Left ventricle myocardium inferior (tissue), 1 donor: ENCODE measurements at regions not wholly inside any gene's neighbourhood (a gene's known extent, or its start where the extent isn't known, plus 50 kb on each side); places are given as distances from the start of the nearest gene placed in this dataset.

Experiments
- DNase-seq: peaks from one replicate; pipeline ENCODE4 v3.0.0-alpha.2; 2020
- H3K27ac ChIP-seq: fragments of 200-600 bp; replicated peaks from 2 replicates; pipeline ENCODE4 v1.8.0; 2021
- H3K27me3 ChIP-seq: fragments of 200-600 bp; 2 replicates; pipeline ENCODE4 v1.8.0; 2021; ENCODE audit warnings: low read depth
- H3K36me3 ChIP-seq: fragments of 200-600 bp; 2 replicates; pipeline ENCODE4 v1.8.0; 2021
- H3K4me1 ChIP-seq: fragments of 200-600 bp; 2 replicates; pipeline ENCODE4 v1.8.0; 2021
- H3K4me3 ChIP-seq: fragments of 200-600 bp; 2 replicates; pipeline ENCODE4 v1.8.0; 2021; ENCODE audit warnings: mild to moderate bottlenecking, moderate library complexity
- H3K9me3 ChIP-seq: fragments of 200-600 bp; replicated peaks from 2 replicates; pipeline ENCODE4 v1.8.0; 2021
- intact Hi-C: fragments of 100-400 bp; cut with micrococcal nuclease; formaldehyde crosslinking; loops from one replicate; pipeline ENCODE4 v1.11.0; 2022
- TF ChIP-seq, protein P1 (sequence below): fragments of 200-600 bp; IDR thresholded peaks from 2 replicates; pipeline ENCODE4 v1.8.0; 2021; ENCODE audit warnings: antibody characterized with exemption, mild to moderate bottlenecking, borderline replicate concordance
- donor health status: DM: no; HTN: yes; CAD: no; lungs with severe emphysema.

DNA sequence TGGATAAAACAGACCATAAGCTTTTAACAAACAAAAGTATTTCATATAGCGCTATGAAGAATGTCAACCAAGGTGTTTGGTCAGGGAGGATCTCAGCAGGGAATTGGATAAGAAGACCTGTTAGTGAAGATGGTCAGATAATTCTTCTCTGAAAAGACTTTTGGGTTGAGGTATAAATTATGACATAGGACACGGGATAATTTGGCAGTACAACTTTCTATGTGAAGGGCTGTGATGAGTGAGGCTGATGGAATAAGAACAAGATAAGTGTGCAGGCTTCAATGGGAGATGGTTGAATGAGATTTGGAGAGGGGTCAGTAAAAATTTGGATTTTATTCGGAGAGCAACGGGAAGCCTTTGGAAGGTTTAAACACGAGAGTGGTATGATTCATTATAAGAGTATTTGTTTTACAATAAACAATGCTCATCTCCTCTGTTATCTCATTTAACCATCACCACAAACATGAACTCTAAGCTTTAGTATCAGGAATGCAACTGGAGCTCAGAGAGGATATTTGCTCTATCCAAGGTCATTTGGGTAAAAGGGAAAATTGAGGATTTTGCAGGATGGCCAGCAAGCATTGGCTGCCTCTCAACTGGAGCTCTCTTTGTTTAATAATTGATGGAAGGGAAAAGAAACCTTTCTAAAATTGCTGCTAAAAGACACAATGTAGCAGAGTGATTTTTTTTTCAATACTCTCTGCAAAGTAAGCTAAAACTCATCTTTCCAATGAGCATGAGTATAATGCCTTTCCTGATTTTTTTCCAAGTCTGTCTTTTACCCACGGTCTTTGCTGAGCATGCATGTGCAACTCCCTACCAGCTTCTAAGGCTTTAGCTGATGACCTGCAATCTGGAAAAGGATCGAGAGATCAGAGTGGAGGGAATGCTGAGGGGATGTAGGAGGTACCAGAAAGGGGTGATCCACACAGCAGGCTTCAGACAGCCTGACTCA lies 534.0 kb downstream of the CBLN4 start:
- no peak overlapping the region for H3K27ac ChIP-seq
- no peak overlapping the region for H3K4me3 ChIP-seq
- no peaks in the 10 kb centered on the region for H3K27me3 ChIP-seq
- TF ChIP-seq, protein P1, sequence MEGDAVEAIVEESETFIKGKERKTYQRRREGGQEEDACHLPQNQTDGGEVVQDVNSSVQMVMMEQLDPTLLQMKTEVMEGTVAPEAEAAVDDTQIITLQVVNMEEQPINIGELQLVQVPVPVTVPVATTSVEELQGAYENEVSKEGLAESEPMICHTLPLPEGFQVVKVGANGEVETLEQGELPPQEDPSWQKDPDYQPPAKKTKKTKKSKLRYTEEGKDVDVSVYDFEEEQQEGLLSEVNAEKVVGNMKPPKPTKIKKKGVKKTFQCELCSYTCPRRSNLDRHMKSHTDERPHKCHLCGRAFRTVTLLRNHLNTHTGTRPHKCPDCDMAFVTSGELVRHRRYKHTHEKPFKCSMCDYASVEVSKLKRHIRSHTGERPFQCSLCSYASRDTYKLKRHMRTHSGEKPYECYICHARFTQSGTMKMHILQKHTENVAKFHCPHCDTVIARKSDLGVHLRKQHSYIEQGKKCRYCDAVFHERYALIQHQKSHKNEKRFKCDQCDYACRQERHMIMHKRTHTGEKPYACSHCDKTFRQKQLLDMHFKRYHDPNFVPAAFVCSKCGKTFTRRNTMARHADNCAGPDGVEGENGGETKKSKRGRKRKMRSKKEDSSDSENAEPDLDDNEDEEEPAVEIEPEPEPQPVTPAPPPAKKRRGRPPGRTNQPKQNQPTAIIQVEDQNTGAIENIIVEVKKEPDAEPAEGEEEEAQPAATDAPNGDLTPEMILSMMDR: no peak
- H3K4me1 ChIP-seq: no peaks in the 10 kb centered on the region
- H3K9me3 ChIP-seq: no peaks in the 10 kb centered on the region
- intact Hi-C loops: no loop called here
- DNase-seq: no peak
- H3K36me3 ChIP-seq: no peaks in the 10 kb centered on the region

DNA sequence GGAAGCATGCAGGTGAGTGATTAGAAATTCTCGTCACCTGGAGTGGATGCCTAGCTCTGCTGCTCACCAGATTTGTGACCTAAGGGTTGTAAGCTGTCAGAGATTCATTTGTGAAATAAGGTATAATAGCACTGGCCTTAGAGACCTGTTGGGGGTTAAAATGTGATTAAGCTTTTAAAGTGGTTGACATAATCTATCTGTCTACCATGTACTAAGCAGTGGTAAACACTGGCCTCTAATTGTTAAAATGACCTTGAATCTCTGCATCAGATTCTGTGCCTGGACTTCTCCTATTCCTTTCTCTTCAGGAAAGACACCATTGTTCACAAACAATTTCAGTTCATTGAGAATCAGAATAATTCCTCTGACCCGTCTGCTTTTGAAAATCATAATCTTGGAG lies 536.2 kb downstream of the CBLN4 start:
- no peaks in the 10 kb centered on the region for H3K4me1 ChIP-seq
- no peak overlapping the region for H3K27ac ChIP-seq
- TF ChIP-seq, protein P1: no peak
- H3K9me3 ChIP-seq: no peaks in the 10 kb centered on the region
- no peaks in the 10 kb centered on the region for H3K27me3 ChIP-seq
- DNase-seq: no peak
- no peaks in the 10 kb centered on the region for H3K36me3 ChIP-seq
- intact Hi-C loops: no loop called here
- no peak overlapping the region for H3K4me3 ChIP-seq

DNA sequence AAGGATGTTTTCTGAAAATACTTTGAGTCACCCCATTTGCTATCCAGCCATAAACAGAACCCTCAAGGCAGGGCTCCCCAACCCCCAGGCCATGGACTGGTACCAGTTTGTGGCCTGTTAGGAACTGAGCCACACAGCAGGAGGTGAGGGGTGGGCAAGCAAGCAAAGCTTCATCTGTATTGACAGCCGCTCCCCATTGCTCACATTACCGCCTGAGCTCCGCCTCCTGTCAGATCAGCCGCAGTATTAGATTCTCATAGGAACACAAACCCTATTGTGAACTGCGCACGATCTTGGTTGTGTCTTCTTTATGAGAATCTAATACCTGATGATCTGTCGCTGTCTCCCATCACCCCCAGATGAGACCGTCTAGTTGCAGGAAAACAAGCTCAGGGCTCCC lies 543.8 kb downstream of the CBLN4 start:
- Histone ChIP-seq H3K4me1 (no peaks in the 10 kb centered on the region), H3K27ac (no peak overlapping the region), H3K27me3 (no peaks in the 10 kb centered on the region), H3K9me3 (no peaks in the 10 kb centered on the region), H3K36me3 (no peaks in the 10 kb centered on the region), H3K4me3 (no peak overlapping the region)
- TF ChIP-seq, protein P1: no peak
- DNase-seq: no peak
- intact Hi-C loops: no loop called here

DNA sequence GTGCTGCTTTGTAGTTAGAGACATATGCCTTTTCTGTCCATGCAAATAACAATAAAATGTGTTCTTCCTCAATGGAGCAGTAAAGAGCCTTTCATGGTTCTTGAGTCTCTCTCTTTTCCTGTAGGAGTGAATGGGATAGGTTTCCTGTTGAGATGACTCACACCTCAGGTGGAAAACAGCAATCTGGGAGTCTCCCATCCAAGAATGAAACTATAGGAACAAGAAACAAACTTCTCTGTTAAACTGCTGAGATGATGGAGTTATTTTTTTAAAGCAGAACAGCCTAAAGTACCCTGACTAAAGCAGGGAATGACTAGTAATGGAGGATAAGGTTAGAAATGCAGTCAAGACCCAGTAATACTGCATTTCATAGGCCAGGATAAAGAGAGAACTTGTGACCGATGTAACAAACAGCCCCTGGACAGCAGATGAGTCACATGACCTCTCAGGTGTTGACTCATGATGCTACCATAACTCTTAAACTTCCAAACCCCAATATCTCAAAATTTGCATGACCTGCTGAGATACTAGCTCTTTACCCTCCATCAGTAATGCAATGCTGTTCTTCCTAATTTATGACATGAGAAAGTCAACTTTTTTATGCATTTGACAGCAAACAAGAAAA lies 548.9 kb downstream of the CBLN4 start:
- H3K4me3 ChIP-seq: no peak overlapping the region
- no peaks in the 10 kb centered on the region for H3K4me1 ChIP-seq
- no peak overlapping the region for H3K27ac ChIP-seq
- no peaks in the 10 kb centered on the region for H3K36me3 ChIP-seq
- TF ChIP-seq, protein P1: no peak
- no peaks in the 10 kb centered on the region for H3K9me3 ChIP-seq
- DNase-seq: no peak
- H3K27me3 ChIP-seq: no peaks in the 10 kb centered on the region
- intact Hi-C loops: no loop called here

DNA sequence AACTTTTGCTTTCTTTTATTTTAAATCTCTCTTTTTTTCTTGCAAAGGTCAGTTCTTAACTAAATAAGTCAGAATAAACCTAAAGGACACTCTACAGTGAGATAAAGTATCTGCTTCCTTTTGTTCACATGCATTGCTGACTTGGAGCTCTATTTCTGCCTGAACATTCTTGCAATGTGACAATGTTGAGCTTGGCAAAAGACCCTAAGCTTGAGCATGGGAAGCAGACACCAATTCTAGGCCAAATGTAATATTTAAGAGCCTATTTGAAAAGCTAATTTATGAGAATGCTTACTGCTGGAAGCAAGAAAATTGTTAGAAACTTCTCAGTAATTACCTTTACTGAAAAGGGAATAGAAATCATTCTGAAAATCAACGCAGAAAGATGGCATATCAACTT lies 556.2 kb downstream of the CBLN4 start:
- H3K27ac ChIP-seq: no peak overlapping the region
- no peaks in the 10 kb centered on the region for H3K27me3 ChIP-seq
- DNase-seq: no peak
- TF ChIP-seq, protein P1: no peak
- H3K36me3 ChIP-seq: no peaks in the 10 kb centered on the region
- no peaks in the 10 kb centered on the region for H3K4me1 ChIP-seq
- intact Hi-C loops: no loop called here
- no peak overlapping the region for H3K4me3 ChIP-seq
- H3K9me3 ChIP-seq: no peaks in the 10 kb centered on the region
